ENCODE measurements at regions not wholly inside any gene's neighbourhood (a gene's known extent, or its start where the extent isn't known, plus 50 kb on each side); places are given as distances from the start of the nearest gene placed in this dataset.
A peak's percentile ranks its signal among the peaks of the same experiment; 100 is the strongest.
"Not testable (repeated sequence)": the region's sequence is repeated elsewhere in the genome, so short reads cannot be mapped to it uniquely, and the experiment has no call there.

DNA sequence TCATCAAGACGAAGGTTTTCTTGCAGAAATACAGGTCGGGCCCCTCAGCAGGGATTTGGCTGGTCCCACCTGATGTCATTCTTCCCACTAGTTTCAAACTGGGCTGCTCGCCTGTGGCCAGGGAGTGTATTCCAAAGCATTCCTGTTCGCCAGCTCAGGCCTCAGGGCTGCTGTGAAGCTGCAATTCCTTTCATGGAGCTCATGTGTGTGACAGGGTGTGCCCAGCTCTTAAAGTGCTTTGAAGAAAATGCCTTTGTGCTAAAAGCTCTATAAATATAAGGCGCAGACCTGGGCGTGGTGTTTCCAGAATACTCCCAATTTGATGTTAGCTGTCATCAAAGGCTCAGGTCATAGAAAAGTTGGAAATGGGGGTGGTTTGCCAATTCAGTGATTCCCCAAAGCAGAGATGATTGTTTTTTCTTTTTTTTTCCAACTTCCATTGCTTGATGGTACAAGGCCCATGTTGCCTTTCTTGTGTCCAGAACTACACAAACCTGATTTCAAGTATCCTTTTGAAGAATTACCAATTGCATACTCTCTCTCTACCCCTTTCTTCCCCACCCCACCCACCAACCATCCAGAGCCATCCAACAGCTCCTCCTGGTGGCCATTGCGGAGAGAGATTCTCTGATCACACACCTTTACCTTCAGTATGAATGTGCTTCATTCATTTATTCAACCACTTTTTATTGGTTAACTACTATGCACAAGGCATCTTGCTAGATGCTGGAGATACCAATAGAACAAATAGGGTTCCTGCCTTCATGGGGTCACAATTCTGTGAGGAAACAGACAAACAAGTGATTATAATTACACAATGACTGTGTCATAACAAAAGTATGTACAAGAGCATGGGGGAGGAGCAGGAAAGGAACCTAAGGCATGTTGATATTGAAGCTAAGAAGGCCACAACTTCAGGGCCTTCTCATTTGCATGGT, 297.3 kb upstream of the LYZL1 start:
- DNase-seq (ENCODE audit: low read depth in 2 of 2), result peak in 1 of 2 donors; percentile 3

DNA sequence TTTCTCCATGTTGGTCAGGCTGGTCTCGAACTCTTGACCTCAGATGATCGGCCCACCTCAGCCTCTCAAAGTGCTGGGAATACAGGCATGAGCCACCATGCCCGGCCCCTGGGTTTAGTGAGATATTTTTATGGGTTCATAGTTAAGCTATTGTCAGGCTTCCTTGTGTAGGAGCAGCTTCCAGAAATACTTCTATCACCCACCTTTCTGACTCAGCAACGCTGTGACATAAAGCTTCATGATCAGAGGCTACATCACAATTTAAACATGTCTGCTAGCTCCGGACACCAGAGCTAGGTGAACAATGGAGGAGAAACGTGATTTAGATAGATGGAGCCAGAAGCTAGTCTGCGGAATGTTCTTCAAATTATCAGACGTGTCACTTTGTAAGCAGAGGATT, 295.8 kb upstream of the LYZL1 start:
- DNase-seq (ENCODE audit: low read depth in 2 of 2), result no peak

DNA sequence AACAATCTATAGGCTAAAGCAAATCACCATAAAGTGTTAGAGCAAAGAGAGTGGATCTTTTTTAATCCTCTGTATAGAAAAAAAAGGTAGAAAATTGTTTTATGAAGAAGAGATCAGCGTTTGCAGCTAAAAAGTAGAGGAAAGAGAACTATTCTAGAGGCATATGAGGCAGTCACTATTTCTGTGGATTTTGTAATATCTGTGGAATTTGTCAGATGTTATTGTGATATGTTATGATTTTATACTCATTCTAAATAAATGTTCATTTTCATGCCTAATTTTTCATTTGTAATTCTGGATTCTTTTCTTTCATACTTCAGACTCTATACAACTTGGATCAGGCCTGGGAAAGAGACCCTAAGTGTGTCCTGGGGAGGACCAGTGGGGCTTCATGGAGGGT, 295.0 kb upstream of the LYZL1 start:
- DNase-seq (ENCODE audit: low read depth in 2 of 2), result no peak

DNA sequence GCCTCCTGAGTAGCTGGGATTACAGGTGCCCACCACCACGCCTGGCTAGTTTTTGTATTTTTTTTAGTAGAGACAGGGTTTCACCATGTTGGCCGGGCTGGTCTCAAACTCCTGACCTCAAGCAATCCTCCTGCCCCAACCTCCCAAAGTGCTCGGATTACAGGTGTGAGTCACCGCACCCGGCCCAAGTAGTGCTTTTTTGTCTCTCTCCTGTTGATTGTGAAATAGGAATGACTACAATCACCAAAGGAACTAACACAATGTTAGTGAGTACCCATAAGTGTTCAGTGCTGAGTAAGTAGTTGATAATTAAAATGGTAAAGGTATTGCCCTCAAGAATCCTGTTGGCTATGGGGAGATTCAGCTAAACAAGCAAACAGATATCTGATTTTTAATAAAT, 294.1 kb upstream of the LYZL1 start:
- DNase-seq (ENCODE audit: low read depth in 2 of 2), result not testable (repeated sequence)

DNA sequence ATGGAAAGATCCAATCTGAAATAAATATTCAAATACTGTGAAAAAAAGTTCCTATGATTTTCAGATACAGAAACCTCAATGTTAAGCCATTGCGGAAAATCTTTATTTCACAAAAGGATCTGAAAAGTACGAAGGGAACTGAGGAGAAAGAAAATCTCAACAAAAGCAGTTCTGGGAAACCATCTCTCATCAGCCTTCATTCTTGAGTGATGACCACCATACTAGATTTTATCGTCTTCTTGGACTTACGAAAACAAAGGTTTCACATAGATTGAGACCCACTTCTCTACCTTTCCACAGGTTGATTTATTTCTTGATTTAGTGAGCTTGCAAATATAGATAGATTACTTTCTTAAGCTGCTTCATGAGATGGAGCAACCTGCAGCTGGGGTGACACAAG, 293.4 kb upstream of the LYZL1 start:
- DNase-seq (ENCODE audit: low read depth in 2 of 2), result no peak

DNA sequence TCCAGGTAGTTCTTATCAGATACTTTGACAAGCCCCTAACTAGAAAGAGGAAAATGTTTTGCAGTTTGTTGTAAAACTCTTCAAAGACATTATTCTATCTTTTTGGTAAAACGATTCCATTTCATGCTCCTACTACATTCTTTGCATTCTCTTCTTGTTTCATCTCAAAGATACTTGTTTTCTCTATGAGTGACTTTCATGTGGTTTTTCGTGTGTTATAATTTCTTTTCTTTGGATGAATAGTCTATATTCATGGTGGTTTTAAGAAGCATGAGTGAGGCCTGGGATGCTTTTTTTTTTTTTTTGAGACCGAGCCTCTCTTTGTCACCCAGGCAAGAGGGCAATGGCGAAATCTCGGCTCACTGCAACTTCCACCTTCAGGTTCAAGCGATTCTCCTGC, 292.5 kb upstream of the LYZL1 start:
- DNase-seq (ENCODE audit: low read depth in 2 of 2), result no peak

DNA sequence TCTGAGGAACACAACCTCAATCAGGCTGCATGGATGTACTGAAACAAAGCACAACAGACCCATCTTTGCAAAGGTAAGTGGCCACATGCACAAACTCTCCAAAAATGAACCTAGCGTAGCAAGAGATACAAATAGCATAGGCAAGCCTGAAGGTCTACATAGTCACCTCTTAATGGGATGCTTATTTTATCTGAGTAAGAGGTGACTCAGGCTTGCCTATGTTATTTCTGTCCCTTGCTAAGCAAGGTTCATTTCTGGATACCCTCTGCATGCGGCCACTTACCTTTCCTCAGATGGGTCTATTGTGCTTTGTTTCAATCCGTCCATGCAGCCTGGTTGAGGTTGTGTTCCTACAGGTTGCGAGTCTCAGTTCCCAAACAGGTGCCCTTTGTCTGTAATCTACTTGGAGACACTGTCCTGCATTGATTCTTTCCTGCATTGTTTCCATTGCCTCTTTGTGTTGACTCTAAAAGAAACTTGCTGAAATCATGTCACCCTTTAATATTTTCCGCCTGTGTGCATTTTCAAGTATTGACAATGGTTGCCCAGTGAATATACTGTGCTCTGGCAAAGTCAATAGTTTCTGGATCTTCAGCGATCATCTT, 291.8 kb upstream of the LYZL1 start:
- no peak for DNase-seq (ENCODE audit: low read depth in 2 of 2)

DNA sequence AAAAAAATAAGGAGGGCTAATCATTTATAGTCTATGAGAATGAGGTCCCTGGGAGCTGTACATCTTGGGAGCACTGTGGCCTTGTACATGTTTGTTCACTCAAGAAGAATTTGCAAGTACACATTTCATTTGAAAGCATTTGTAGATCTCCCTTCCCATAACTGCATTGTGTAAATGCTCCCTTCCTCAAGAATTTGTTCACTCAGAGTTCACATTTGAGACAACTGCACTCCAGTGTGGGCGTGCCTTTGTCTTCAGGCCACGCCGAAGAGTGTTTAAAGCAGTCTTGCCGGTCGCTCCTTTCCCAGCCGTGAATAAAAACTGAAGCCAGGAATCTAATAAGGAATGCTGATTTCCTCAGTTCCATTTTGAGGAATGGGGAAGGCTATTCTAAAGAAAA, 291.1 kb upstream of the LYZL1 start:
- no peak for DNase-seq (ENCODE audit: low read depth in 2 of 2)

DNA sequence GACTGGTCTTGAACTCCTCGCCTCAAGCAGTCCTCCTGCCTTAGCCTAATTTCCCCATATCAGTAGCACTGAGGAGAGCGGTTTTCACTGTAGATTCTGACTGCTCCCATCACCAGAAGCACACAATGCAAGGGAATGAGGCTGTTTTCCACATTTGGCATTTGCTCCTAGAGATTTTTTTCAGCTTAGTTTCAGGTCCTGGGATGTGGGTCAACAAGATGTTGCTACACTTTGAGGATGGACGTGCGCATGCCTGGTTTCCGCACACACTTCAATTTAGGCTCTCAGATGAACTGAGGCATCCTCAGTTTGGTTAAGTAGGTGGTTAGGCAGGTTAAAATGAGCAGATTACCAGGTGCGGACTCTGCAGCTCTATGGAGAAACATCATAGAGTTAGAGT, 287.1 kb upstream of the LYZL1 start:
- DNase-seq (ENCODE audit: low read depth in 2 of 2), result no peak

DNA sequence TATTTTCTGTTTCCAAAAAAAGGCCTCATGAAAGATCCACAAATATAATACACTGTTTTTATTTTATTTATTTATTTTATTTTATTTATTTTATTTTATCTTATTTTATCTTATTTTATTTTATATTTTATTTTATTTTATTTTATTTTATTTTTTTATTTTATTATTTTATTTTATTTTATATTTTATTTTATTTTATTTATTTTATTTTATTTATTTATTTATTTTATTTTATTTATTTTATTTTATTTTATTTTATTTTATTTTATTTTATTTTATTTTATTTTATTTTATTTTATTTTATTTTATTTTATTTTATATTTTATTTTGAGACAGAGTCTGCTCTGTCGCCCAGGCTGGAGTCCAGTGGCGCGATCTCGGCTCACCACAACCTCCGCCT, 285.9 kb upstream of the LYZL1 start:
- not testable (repeated sequence) for DNase-seq (ENCODE audit: low read depth in 2 of 2)

DNA sequence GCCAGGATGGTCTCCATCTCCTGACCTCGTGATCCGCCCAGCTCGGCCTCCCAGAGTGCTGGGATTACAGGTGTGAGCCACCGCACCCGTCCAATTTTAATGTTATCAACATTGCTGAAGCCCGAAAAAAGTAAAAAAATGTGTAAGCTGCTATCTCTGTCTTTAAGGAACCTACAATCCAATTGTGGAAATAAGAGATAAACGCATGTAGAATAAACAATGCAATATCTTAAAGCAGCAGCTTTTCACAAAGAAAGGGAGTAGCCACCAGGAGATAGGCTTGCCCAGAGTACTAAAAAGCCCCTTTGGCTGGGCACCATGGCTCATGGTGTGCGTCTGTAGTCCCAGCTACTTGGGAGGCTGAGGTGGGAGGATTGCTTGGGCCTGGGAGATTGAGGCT, 282.9 kb upstream of the LYZL1 start:
- no peak for DNase-seq (ENCODE audit: low read depth in 2 of 2)

DNA sequence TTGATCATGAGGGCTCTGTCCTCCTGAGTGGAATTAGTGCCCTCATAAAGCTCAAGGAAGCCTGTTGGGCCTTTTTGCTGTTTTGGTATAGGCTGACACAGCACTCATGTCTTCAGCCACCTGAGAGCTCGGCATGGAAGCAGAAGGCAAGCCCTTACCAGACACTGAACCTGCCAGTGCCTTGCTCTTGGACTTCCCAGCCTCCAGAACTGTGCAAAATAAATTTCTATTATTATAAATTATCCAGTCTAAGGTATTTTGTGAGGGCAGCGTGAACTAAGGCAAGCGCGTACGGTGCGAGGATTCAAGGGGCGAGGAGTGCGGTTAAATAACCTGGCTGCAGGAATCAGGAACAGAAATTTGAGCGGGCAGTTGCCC, 281.5 kb upstream of the LYZL1 start:
- DNase-seq (ENCODE audit: low read depth in 2 of 2), result no peak

DNA sequence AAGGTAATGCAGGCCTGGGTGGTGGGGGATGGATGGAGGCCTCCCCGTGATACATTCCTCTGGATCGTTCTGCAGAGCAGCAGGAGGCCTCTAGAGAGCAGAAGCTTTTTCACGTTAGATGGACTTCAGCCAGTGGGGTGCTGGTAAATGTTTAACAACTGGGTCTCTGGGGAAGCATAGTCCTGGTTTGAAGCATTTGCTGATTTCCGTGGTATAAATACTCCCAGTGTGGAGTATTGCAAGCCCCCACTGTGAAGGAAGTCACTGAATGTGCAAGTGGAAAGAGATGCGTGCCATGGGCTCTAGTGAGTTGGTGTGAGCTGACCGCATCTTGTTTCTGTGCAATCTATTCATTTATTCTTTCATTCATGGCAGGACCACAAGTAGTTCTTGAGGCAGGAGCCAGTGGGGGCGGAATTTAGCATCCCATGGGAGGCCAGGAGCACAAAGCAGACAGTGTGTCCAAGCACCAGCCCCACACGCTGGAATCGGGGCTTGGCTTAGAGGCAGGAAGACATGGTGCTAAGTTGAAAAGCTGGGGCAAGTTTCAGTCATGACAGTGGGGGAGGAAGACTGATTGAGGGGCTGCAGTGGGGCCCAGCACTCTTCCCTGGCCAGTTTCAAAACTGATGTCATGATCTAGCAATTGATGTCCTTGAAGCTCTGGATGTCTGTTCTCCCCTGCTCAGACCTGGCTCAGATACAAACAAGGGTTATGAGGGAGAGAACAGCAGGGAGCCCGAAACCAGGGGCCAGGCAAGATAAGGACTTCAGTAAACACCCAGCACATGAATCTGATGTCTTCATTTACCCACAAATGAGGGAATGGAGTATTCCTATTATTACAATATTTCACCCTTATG, 280.9 kb upstream of the LYZL1 start:
- DNase-seq (ENCODE audit: low read depth in 2 of 2), result no peak

DNA sequence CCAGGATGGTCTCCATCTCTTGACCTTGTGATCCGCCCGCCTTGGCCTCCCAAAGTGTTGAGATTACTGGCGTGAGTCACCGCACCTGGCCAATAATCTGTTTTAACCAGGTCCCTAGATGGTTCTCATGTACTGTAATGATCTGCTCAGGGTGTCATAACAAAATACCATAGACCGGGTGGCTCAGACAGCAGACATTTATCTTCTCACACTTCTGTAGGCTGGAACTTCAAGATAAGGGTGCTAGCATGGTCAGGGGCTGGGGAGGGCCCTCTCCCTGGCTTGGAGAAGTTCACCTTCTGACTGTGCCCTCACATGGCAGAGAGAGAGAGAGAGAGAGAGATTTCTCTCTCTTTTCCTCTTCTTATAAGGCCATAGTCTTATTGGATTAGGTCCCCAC, 279.4 kb upstream of the LYZL1 start:
- DNase-seq (ENCODE audit: low read depth in 2 of 2), result no peak

DNA sequence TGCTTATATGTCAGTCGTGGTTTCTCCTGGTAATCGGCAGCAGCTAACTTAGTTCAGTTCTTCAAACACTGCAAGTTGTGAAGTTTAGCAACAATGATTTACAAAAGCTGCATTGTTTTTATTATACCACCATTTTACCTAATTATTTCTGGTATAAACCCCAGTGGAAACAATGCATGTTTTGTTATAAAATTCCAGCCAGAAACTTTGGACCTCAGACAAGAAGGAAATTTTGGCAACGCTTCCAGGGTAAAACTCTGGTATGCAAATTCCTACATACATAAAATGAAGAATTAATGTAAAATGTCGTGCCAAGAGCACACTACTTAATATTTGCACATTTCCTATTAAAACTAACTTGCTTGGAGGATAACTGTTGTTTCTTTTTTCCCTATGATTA, 277.4 kb upstream of the LYZL1 start:
- DNase-seq (ENCODE audit: low read depth in 2 of 2), result no peak

DNA sequence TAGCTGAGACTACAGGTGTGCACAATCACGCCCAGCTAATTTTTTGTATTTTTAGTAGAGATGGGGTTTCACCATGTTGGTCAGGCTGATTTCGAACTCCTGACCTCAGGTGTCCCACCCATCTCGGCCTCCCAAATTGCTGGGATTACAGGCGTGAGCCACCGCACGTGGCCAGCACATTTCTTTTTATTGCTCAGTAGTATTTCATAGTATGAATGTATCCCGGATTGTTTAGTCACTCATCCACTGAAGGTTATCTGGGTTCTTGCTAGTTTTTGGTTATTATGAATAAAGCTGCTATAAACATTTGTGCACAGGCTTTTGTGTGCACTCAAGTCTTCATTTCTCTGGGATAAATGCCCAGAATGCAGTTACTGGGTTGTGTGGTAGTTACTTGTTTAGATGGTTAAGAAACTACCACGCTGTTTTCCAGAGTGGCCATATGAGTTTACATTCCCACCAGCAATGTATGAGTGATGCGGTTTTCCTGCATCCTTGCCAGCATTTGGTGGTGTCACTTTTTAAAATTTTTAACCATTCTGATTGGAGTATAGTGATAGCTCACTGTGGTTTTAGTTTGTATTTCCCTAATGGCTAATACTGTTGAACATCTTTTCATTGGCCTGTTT, 275.8 kb upstream of the LYZL1 start:
- DNase-seq (ENCODE audit: low read depth in 2 of 2), result no peak

DNA sequence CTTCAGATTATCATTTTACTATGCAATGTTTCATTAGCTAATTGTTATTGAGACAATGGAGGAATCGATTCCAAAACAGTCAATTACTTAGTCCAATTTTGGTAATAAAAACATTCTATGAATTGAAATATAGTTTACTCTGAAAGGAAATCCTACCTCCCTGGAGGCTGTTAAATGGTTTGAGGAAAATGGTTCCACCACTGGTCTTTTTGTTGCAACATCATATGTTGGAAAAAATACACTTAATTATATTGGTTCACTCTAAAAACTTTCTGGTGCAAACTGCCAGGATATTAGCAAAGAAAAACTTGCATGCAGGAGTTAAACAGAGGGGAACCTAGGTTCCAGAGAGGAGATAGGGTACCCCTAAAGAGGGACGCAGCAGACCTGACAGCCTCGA, 267.3 kb upstream of the LYZL1 start:
- no peak for DNase-seq (ENCODE audit: low read depth in 2 of 2)

DNA sequence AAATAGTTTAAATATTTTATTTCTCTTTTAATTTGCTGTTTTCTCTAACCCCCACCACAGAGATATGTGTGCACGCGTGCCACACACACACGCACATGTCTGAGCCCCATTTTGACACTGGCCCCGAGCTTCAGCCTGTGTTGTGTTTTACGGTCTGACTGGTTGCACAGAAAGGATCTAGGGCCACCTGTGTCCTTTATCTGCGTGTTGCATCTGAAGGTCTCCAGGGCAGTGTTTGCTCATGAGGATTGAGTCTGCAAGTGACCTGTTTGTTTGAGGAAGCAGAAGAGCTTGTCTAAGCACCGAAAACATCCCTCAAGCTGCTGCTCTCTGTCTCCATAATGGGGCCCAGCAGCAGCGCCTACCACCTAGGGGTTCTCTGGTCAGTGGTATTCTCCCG, 266.4 kb upstream of the LYZL1 start:
- DNase-seq (ENCODE audit: low read depth in 2 of 2), result no peak

DNA sequence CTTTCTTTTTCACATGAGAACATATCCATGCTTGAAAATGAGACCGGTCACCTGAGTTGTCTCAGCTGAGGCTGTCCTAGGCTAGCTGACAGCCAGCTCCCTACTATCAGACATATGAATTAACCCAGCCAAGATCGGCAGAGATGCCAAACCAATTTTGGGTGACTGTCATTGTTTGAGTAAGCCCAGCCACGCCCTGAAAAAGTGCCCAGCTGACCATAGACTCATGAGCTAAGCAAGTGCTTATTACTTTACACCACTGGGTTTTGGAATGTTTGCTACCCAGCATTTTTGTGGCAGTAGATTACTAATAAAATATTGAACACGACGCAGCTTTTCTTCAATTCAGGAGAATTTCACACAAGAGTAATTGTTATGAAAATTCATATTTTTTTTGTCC, 265.2 kb upstream of the LYZL1 start:
- no peak for DNase-seq (ENCODE audit: low read depth in 2 of 2)

DNA sequence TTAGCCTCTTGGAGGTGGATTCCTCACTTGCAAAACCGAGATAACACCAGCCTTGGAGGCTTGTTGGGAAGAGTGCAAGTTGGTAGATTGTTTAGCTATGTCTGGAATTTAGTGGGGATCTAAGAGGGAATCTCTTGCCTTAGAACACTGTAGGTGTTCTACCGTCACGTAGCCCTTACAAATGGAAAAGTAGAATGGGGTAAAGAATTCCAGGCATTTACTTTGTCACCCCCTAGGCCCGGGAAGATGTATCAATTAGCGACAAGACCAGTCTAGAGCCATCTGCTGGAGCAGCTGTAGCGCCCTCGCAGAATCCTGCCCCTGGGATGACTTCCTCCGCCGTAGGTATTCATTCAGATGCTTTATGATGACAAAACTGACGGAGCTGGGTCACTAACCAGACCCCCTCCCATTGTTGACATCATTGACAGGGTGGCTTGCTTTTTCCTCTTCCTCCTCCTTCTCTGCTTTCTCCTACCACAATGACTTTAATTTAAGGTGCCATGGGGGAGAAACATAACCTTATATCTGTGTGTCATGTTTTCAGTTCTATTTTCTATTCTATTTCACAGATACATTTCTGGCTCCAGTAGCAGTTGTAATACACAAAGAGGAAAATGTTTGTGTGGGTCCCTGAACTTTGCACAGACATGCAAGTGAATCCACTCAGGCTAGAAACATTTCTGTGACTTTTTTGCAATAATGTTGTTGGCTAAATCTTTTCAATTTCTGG, 262.6 kb upstream of the LYZL1 start:
- no peak for DNase-seq (ENCODE audit: low read depth in 2 of 2)

DNA sequence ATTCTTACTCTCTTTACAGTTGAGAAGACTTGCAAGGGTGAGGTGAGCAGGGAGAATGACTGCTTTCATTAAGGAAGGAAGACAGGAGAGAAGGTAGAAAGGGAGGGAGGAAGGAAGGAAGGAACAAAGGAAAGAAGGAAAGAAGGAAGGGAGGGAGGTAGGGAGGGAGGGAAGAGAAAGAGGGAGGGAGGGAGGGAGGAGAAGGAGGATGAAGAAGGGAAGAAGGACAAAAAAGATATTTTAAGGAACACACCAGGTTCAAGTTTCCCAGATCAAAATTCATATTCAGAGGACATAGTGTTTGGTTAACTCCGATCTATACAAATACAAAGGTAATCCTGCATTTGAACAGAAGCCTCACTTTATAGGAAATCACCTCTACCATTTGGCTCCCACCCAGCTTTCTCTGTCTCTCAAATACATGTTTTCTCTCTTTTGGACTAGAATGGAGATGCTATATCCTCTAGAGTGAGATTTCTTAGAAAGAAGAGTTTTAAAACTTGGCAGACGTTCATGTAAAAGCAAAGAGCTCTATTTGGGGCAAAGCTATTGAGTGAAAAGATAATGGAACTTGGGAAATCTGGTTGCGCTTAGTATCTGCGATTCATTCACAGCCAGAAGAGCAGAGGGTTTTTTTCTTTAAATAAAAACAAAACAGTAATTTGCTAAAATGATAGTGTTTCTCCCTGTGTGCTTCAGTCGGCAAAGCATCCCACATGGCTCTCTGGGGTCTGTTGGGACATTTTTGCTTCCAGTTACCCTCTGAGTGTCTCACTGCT, 261.9 kb upstream of the LYZL1 start:
- DNase-seq (ENCODE audit: low read depth in 2 of 2), result no peak
